Lung (tissue), 11 donors: ENCODE measurements at regions not wholly inside any gene's neighbourhood (a gene's known extent, or its start where the extent isn't known, plus 50 kb on each side); places are given as distances from the start of the nearest gene placed in this dataset.

Source experiments
- ATAC-seq: fragments of 200-7000 bp; cut with Tn5 transposase; one replicate; pipeline ENCODE4 v1.9.1; 2020; ENCODE audit warnings: moderate number of reproducible peaks; ENCODE audit not compliant: insufficient read depth, low FRiP score
- DNase-seq, 3 donors: peaks; one replicate each; pipeline ENCODE4 v3.0.0-alpha.2; 2013 to 2017
- H3K27ac ChIP-seq, 2 donors: one replicate each; pipeline ENCODE4 v1.5.1; 2013; ENCODE audit warnings: mild to moderate bottlenecking in 2 of 2, moderate library complexity in 2 of 2, control low read depth in 1 of 2, inconsistent platforms in 1 of 2, low read depth in 1 of 2, low read length in 1 of 2
- H3K27me3 ChIP-seq, 3 donors: one replicate each; pipeline ENCODE4 v1.5.1; 2013; ENCODE audit warnings: low read length in 2 of 3; ENCODE audit not compliant: control insufficient read depth in 3 of 3, insufficient read depth in 3 of 3
- H3K36me3 ChIP-seq, 4 donors: one replicate each; pipeline ENCODE4 v1.5.1; 2013; ENCODE audit warnings: low read length in 4 of 4, mild to moderate bottlenecking in 1 of 4, moderate library complexity in 1 of 4; ENCODE audit not compliant: control insufficient read depth in 4 of 4, insufficient read depth in 4 of 4
- H3K4me1 ChIP-seq, 5 donors: one replicate each; pipeline ENCODE4 v1.5.1; 2013; ENCODE audit warnings: low read length in 5 of 5, mild to moderate bottlenecking in 2 of 5, moderate library complexity in 1 of 5; ENCODE audit not compliant: control insufficient read depth in 5 of 5, insufficient read depth in 5 of 5
- H3K4me3 ChIP-seq: one replicate; pipeline ENCODE4 v1.5.1; 2013; ENCODE audit warnings: mild to moderate bottlenecking, control low read depth, moderate library complexity
- H3K9ac ChIP-seq, 2 donors: one replicate each; pipeline ENCODE4 v1.5.1; 2013; ENCODE audit warnings: low read length in 2 of 2, control low read depth in 1 of 2; ENCODE audit not compliant: insufficient read depth in 1 of 2
- H3K9me3 ChIP-seq, 4 donors: one replicate each; pipeline ENCODE4 v1.5.1; 2013; ENCODE audit warnings: low read length in 3 of 4, mild to moderate bottlenecking in 1 of 4, moderate library complexity in 1 of 4; ENCODE audit not compliant: control insufficient read depth in 4 of 4, insufficient read depth in 3 of 4
- CTCF ChIP-seq: IDR thresholded peaks from 2 replicates; pipeline ENCODE4 v1.5.1; 2012; ENCODE audit warnings: mild to moderate bottlenecking; ENCODE audit errors: control extremely low read depth, extremely low read depth
- WGBS, 2 donors: extraction: QIAGEN DNeasy Blood & Tissue Kit; methylation state at CpG; one replicate each; pipeline ENCODE4 v1.1.7; 2013; 5-methylcytosine and 5-hydroxymethylcytosine counted together
- donor health status: control.
- donor health status: control.
- donor health status: Bipolar disorder and iron deficiency.
- donor health status: healthy.
- donor health status: DM: yes; HTN: yes; CAD: no.

GRCh38 chr5:120320626-120321025 lies 143.5 kb upstream of the PRR16 start:
- H3K27me3 ChIP-seq = no peaks in the 10 kb centered on the region
- no peak for ATAC-seq
- no peaks in the 10 kb centered on the region for H3K4me1 ChIP-seq
- no peak overlapping the region for H3K4me3 ChIP-seq
- H3K9ac ChIP-seq = no peak overlapping the region
- DNase-seq = no peak
- H3K9me3 ChIP-seq = no peaks in the 10 kb centered on the region
- H3K36me3 ChIP-seq = no peaks in the 10 kb centered on the region
- no peak overlapping the region for H3K27ac ChIP-seq
- TF ChIP-seq CTCF = no peak

- H3K27me3 ChIP-seq = no peaks in the 10 kb centered on the region
- no peak for TF ChIP-seq CTCF
- H3K27ac ChIP-seq = no peak overlapping the region
- peaks cover 0 to 3% (median 1%) of the 10 kb centered on the region in 4 donors for H3K9me3 ChIP-seq
- ATAC-seq (no peak), DNase-seq (no peak)
- H3K4me1 ChIP-seq = no peaks in the 10 kb centered on the region
- H3K4me3 ChIP-seq = no peak overlapping the region
- H3K9ac ChIP-seq = no peak overlapping the region
- no peaks in the 10 kb centered on the region for H3K36me3 ChIP-seq
Observed at GRCh38 chr5:120326651-120327050, 137.4 kb upstream of the PRR16 start.

GRCh38 chr5:120327180-120327579 lies 136.9 kb upstream of the PRR16 start:
- no peak for ATAC-seq
- H3K4me1 ChIP-seq = no peaks in the 10 kb centered on the region
- no peaks in the 10 kb centered on the region for H3K27me3 ChIP-seq
- no peak for TF ChIP-seq CTCF
- H3K9ac ChIP-seq = no peak overlapping the region
- H3K27ac ChIP-seq = no peak overlapping the region
- 58 to 80% methylated on average over 2 of the region's 2 CpGs for WGBS, 2 donors
- peaks cover 0 to 3% (median 1%) of the 10 kb centered on the region in 4 donors for H3K9me3 ChIP-seq
- no peak for DNase-seq
- no peak overlapping the region for H3K4me3 ChIP-seq
- no peaks in the 10 kb centered on the region for H3K36me3 ChIP-seq

- DNase-seq = no peak
- H3K27me3 ChIP-seq = no peaks in the 10 kb centered on the region
- TF ChIP-seq CTCF = no peak
- ATAC-seq = no peak
- H3K27ac ChIP-seq = no peak overlapping the region
- H3K9ac ChIP-seq = no peak overlapping the region
- H3K36me3 ChIP-seq = no peaks in the 10 kb centered on the region
- peaks cover 0 to 3% (median 1%) of the 10 kb centered on the region in 4 donors for H3K9me3 ChIP-seq
- 96% methylated on average over 2 of the region's 2 CpGs for WGBS, 2 donors
- H3K4me3 ChIP-seq = no peak overlapping the region
- no peaks in the 10 kb centered on the region for H3K4me1 ChIP-seq
Observed at GRCh38 chr5:120329095-120329494, 135.0 kb upstream of the PRR16 start.
